ENCODE measurements at regions not wholly inside any gene's neighbourhood (a gene's known extent, or its start where the extent isn't known, plus 50 kb on each side); places are given as distances from the start of the nearest gene placed in this dataset.

GRCh38 chr3:30236011-30236410 lies 370.4 kb upstream of the TGFBR2 start:
- WGBS, 3 donors = 72 to 82% (median 79%) methylated on average over 3 of the region's 3 CpGs
- no peak overlapping the region for H3K27ac ChIP-seq (ENCODE audit: low read depth, low read length)

DNA sequence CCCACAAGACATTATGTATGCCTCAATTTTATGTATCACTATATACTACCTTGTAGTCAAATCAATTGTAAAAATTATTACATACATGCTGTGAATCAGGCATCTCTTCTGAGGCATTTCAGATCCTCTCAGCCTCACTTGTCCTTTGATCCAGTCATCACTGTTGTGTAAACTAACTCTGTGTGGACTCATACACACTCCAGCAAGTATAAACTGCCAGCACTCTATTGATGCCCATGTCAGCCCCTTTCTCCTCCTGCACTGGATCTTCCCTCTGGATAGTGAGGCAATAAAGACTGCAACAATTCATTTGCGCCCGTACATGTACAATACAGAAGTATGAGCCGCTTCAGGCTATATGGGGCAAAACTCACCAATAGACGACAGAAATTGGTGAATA lies 364.7 kb upstream of the TGFBR2 start:
- H3K27ac ChIP-seq (ENCODE audit: low read depth, low read length) = no peak overlapping the region
- WGBS, 3 donors = 84 to 98% (median 97%) methylated on average over 4 of the region's 4 CpGs

DNA sequence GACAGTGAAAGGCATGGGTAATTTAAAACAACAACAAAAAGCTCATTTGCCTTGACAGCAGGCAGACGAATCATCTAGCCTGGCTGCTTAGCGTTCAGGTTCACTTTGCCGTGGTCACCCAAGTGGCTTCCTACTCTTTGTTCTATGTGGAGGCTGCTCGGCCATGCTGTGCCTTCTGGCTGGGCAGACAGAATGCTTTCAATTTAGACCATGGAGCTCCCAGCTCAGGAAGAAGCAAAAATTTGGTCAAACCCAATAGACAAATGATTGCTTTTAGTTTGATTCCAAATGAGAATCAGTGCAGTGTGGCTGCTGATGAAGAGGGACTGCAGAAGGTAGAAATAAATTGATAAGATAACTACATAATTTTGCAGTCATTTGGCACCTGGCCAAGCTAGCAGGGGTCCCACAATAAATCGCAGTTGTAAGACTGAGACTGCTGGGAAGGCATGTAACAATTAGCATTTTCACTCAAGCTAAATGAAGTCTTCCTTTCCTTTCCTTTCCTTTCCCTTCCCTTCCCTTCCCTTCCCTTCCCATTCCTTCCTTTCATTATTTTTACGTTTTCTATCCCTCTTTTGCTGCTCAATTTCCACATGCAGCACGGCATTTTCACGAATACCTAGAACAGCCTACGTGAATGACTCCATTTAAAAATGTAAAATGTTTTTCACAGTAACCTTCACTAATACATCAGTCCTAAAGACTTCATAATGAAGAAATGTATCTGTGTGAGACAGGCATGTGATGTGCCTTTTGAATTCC lies 360.4 kb upstream of the TGFBR2 start:
- 77 to 90% (median 82%) methylated on average over 9 of the region's 9 CpGs for WGBS, 3 donors
- no peak overlapping the region for H3K27ac ChIP-seq (ENCODE audit: low read depth, low read length)

DNA sequence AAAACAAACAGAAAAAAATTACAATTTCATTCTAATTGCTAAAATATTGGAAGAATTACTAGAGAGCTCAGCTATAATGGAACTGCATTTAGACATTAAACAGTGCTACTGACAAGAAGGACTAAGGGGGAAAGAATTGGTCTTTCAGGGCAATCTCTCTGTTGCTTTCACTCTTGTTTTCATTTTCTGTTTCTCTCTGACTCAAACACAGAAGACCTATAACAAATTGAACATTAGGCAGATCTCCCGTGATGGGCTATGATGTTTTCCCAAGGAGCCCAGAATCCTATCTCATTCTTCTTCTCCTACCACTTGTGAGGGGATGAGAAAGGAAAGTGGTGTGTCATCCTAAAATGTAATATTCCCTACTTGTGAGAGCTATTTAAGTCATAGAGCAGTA lies 358.0 kb upstream of the TGFBR2 start:
- 62 to 84% (median 81%) methylated on average over 1 of the region's 1 CpG for WGBS, 3 donors
- no peak overlapping the region for H3K27ac ChIP-seq (ENCODE audit: low read depth, low read length)

DNA sequence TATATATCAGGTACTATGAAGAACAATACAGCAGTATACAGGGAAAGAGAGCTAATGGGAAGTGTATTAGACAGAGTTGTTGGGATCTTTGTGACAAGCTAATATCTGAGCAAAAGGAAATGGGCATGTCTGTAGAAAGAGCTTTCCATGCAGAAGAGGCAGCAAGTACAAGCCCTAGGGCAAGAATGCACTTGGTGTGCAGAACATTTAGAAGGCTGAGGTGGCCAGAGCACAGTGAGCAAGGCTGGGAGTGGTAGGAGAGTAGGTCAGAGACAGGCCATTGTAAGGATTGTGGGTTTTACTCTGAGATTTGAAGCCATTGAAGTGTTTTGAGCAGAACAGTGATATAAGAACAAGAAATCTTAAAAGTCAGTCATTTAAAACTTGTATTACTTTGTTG lies 353.9 kb upstream of the TGFBR2 start:
- no peak overlapping the region for H3K27ac ChIP-seq (ENCODE audit: low read depth, low read length)

DNA sequence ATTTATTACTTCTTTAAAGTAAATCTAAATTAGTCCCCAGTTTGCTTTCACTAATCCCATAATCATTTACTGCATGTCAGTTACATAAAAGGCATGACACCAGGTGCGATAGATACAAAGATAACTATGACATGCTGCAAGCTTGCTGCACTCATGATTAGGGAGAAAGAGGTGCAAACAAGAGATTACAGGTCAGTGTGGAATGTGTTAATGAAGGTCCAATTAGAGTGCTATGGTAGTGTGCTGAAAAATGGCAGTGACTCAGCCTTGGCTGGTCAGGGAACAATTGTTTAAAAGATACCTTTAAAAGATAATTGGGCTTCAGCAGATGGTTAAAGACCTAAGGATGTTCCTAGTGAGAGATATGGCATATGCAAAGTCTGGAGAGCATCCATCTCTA lies 352.6 kb upstream of the TGFBR2 start:
- WGBS, 3 donors = 94 to 100% (median 98%) methylated on average over 1 of the region's 1 CpG
- H3K27ac ChIP-seq (ENCODE audit: low read depth, low read length) = no peak overlapping the region

GRCh38 chr3:30256474-30256873 lies 349.9 kb upstream of the TGFBR2 start:
- 94 to 100% (median 95%) methylated on average over 1 of the region's 1 CpG for WGBS, 3 donors
- no peak overlapping the region for H3K27ac ChIP-seq (ENCODE audit: low read depth, low read length)

DNA sequence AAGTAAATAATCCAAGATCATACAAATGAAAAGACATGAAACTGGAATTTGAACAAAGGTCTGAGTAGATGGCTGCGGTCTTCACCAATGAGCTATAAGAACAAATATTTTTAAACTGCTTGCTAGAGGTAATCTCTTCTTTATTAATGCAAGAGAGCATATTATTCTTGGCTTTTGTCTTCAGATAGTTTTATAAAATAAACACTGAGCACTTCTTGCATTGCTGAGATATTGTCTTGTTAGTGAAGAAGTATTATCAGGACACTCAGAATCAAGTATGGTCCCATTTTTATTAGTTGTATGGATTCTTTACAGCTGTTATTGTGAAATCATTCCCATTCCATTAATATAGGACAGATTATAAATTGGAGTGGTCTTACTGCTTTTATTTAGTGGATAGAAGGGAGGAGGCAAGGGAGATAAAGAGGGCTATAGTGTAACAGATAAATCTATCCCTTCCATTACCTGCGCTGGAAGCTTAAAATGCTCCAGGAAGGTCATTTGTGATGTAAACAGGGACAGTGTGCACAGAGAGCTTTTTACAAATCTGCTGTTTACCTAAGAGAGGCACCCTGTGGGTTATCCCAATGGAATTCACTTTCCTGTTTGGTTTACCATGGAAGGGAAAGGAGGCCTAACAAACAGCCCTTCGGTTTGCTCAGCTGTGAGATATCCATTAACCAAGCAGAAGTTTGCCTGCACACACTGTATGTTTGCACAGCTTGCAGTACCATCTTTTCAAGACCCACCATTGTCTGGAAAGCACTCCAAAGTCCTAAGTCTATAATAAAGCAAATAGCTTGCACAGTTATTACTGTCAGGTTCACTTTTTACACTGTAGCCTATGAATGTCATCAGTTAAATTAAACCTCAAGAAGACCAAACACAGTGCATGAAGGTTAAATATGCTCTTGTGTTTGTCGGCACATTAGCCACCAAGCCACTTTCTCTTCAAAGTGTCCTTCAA lies 347.7 kb upstream of the TGFBR2 start:
- no peak overlapping the region for H3K27ac ChIP-seq (ENCODE audit: low read depth, low read length)
- WGBS, 3 donors = 67 to 92% (median 84%) methylated on average over 4 of the region's 4 CpGs

GRCh38 chr3:30259730-30260129 lies 346.7 kb upstream of the TGFBR2 start:
- no peak overlapping the region for H3K27ac ChIP-seq (ENCODE audit: low read depth, low read length)
- 91 to 97% (median 97%) methylated on average over 2 of the region's 2 CpGs for WGBS, 3 donors

GRCh38 chr3:30260762-30261161 lies 345.6 kb upstream of the TGFBR2 start:
- H3K27ac ChIP-seq (ENCODE audit: low read depth, low read length) = no peak overlapping the region
- WGBS, 3 donors = 46 to 64% (median 60%) methylated on average over 3 of the region's 3 CpGs

- H3K27ac ChIP-seq (ENCODE audit: low read depth, low read length) = no peak overlapping the region
- 88 to 89% (median 88%) methylated on average over 5 of the region's 5 CpGs for WGBS, 3 donors
These were observed 343.0 kb upstream of the TGFBR2 start for GRCh38 chr3:30263238-30263924.

DNA sequence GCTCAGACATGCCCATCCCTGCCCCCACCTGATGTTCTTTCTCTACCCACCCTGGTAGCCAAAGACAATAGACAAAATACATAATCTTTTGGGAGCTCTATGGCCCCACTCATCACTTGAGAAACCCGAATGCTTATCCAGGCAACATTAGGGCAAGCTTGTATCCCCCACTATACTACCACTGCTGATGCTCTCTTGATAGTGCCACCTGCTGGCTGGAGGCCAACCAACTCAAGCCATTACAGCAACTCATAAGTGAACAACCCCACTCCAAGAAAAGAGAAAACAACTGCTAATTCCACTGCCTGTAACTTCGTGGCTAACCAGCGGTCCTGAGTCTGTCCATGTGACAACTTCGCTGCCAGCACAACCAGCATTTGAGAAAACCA lies 342.5 kb upstream of the TGFBR2 start:
- H3K27ac ChIP-seq (ENCODE audit: low read depth, low read length) = no peak overlapping the region
- 84 to 95% (median 94%) methylated on average over 4 of the region's 4 CpGs for WGBS, 3 donors

- WGBS, 3 donors = 73 to 93% (median 85%) methylated on average over 2 of the region's 2 CpGs
- H3K27ac ChIP-seq (ENCODE audit: low read depth, low read length) = no peak overlapping the region
These were observed 339.9 kb upstream of the TGFBR2 start for GRCh38 chr3:30266524-30266923.

GRCh38 chr3:30268288-30268687 lies 338.1 kb upstream of the TGFBR2 start:
- H3K27ac ChIP-seq (ENCODE audit: low read depth, low read length) = no peak overlapping the region
- WGBS, 3 donors = 57 to 69% (median 67%) methylated on average over 4 of the region's 4 CpGs

GRCh38 chr3:30269751-30270445 lies 336.5 kb upstream of the TGFBR2 start:
- H3K27ac ChIP-seq (ENCODE audit: low read depth, low read length) = no peak overlapping the region
- 73 to 81% (median 81%) methylated on average over 10 of the region's 10 CpGs for WGBS, 3 donors

DNA sequence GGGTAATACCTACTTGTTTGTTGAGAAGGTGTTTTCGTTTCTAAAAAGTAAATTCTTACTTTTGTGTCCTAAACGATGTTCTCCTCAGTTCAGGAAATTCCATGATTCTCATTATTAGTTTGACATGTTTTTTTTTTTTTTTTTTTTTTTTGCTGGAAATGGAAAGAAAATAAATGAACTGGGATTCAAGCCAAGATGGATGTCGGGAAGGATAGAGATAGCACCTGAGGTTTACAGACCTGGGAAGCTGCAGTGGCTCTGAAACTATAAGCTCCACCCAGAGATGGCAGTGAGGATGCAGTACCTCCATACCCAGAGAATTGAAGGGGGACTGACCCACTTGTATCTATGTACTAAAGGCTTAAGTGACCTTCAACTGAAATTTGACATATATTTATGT lies 334.6 kb upstream of the TGFBR2 start:
- WGBS, 3 donors = 59 to 67% (median 61%) methylated on average over 3 of the region's 3 CpGs

GRCh38 chr3:30273304-30274072 lies 332.9 kb upstream of the TGFBR2 start:
- no peak overlapping the region for H3K27ac ChIP-seq (ENCODE audit: low read depth, low read length)
- 63 to 89% (median 80%) methylated on average over 2 of the region's 2 CpGs for WGBS, 3 donors

More for the DNA sequence above, 334.6 kb upstream of the TGFBR2 start:
- H3K27ac ChIP-seq (ENCODE audit: low read depth, low read length) = no peak overlapping the region

DNA sequence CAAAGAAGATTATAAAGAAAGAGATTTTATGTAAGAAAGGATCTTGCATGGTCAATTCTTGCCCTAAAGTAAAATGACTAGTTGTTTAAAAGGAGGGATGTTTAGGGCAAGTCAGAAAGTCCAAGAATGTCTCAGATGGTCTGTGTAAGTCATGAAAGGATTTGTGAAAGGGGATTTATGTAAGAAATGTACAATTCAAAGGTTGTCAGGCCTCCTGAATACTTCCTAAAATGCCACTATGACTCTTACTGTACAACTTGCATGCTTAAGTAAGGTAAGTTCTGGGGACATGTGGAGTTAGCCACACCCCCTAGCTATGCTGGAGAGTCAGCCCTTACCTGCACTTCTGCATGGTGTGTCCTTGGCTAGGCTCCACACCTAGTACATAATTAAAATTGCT lies 328.9 kb upstream of the TGFBR2 start:
- no peak overlapping the region for H3K27ac ChIP-seq (ENCODE audit: low read depth, low read length)

Data from adipose tissue (tissue), 3 donors.